Immature natural killer cell (primary cell): ENCODE measurements at regions not wholly inside any gene's neighbourhood (a gene's known extent, or its start where the extent isn't known, plus 50 kb on each side); places are given as distances from the start of the nearest gene placed in this dataset.

Experiments used
- DNase-seq, 3 donors: peaks; one replicate each; pipeline ENCODE4 v3.0.0; 2022; ENCODE audit warnings: mixed read lengths in 1 of 3
- H3K27ac Mint-ChIP-seq, 6 donors: one replicate each; pipeline ENCODE4 v1.8.0; 2020; ENCODE audit warnings: mixed read lengths in 6 of 6, mild to moderate bottlenecking in 5 of 6, inconsistent platforms in 4 of 6, moderate library complexity in 3 of 6
- H3K27me3 Mint-ChIP-seq, 3 donors: one replicate each; pipeline ENCODE4 v1.8.0; 2020 to 2021; ENCODE audit warnings: low read depth in 3 of 3, mild to moderate bottlenecking in 3 of 3, mixed read lengths in 3 of 3, moderate library complexity in 3 of 3, inconsistent platforms in 1 of 3
- H3K36me3 Mint-ChIP-seq, 3 donors: one replicate each; pipeline ENCODE4 v1.8.0; 2020; ENCODE audit warnings: mixed read lengths in 3 of 3, inconsistent platforms in 2 of 3, mild to moderate bottlenecking in 2 of 3
- H3K4me1 Mint-ChIP-seq, 2 donors: one replicate each; pipeline ENCODE4 v1.8.0; 2020; ENCODE audit warnings: inconsistent platforms in 2 of 2, mild to moderate bottlenecking in 2 of 2, mixed read lengths in 2 of 2, moderate library complexity in 1 of 2
- H3K4me3 Mint-ChIP-seq, 5 donors: one replicate each; pipeline ENCODE4 v1.8.0; 2020; ENCODE audit warnings: mild to moderate bottlenecking in 5 of 5, mixed read lengths in 5 of 5, inconsistent platforms in 3 of 5, moderate library complexity in 3 of 5
- H3K9me3 Mint-ChIP-seq, 6 donors: one replicate each; pipeline ENCODE4 v1.8.0; 2020; ENCODE audit warnings: mild to moderate bottlenecking in 6 of 6, mixed read lengths in 6 of 6, inconsistent platforms in 4 of 6, moderate library complexity in 3 of 6

DNA sequence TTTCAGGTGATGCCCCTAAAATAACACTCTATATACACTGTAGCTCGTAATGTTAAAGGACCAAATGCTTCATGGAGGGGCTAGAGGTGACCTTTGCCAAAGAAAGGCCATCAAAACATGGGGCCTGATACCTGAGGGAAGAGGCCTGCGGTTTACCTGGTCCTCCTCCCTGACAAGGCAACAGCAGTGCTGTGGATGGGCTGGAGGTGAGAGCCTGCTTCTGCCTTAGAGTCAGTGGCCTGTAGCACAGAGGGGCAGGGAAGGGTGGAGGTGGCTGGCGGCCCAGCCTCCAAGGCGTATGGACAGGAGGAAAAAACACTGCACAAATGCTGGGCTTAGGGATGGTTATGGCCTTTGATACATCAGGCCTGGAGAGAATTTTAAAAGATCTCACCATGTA is 137.8 kb upstream of the USP38 start:
- no peak overlapping the region for H3K4me3 Mint-ChIP-seq

GRCh38 chr4:143054971-143055370 is 129.7 kb upstream of the USP38 start:
- Mint-ChIP-seq H3K27me3 (peaks cover 0 to 3% (median 0%) of the 10 kb centered on the region in 3 donors), H3K27ac (no peak overlapping the region), H3K9me3 (peaks cover 0 to 11% (median 4%) of the 10 kb centered on the region in 6 donors), H3K4me1 (no peaks in the 10 kb centered on the region), H3K36me3 (peaks cover 0 to 4% (median 0%) of the 10 kb centered on the region in 3 donors), H3K4me3 (no peak overlapping the region)
- DNase-seq, result no peak

More for the DNA sequence above, 137.8 kb upstream of the USP38 start:
- DNase-seq, result no peak
- Mint-ChIP-seq H3K4me1 (no peaks in the 10 kb centered on the region), H3K36me3 (peaks cover 0 to 4% (median 0%) of the 10 kb centered on the region in 3 donors), H3K9me3 (peaks cover 0 to 5% (median 2%) of the 10 kb centered on the region in 6 donors), H3K27ac (no peak overlapping the region), H3K27me3 (peaks cover 0 to 2% (median 1%) of the 10 kb centered on the region in 3 donors)

GRCh38 chr4:143055997-143056396 is 128.7 kb upstream of the USP38 start:
- no peak for DNase-seq
- H3K4me1 Mint-ChIP-seq, result no peaks in the 10 kb centered on the region
- H3K27me3 Mint-ChIP-seq, result peaks cover 0 to 3% (median 0%) of the 10 kb centered on the region in 3 donors

GRCh38 chr4:143071351-143071750 is 113.4 kb upstream of the USP38 start:
- Mint-ChIP-seq H3K36me3 (peaks cover 0 to 4% (median 0%) of the 10 kb centered on the region in 3 donors), H3K4me1 (no peaks in the 10 kb centered on the region), H3K27me3 (no peaks in the 10 kb centered on the region), H3K9me3 (peaks cover 0 to 25% (median 6%) of the 10 kb centered on the region in 6 donors), H3K27ac (no peak overlapping the region), H3K4me3 (no peak overlapping the region)
- DNase-seq, result no peak

More at GRCh38 chr4:143055997-143056396, 128.7 kb upstream of the USP38 start:
- Mint-ChIP-seq H3K36me3 (peaks cover 0 to 4% (median 0%) of the 10 kb centered on the region in 3 donors), H3K27ac (no peak overlapping the region), H3K9me3 (peaks cover 0 to 11% (median 4%) of the 10 kb centered on the region in 6 donors), H3K4me3 (no peak overlapping the region)

DNA sequence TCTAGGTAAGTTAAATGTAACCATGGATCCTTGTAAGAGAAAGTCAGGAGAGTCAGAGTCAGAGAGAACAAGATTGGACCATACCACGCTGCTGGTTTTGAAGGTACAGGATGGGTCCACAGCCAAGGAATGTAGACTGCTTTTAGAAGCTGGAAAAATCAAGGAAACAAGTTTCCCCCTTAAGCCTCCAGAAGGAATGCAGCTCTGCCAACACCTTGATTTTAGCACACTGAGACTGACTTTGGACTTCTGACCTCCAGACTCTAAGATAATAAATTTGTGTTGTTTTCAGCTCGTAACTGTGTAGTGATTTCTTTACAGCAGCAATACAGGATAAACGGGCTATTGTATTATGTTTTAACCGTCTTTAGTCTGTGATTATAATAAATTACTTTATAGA is 108.0 kb upstream of the USP38 start:
- Mint-ChIP-seq H3K4me1 (no peaks in the 10 kb centered on the region), H3K36me3 (no peaks in the 10 kb centered on the region), H3K9me3 (peaks cover 0 to 5% (median 1%) of the 10 kb centered on the region in 6 donors), H3K4me3 (no peak overlapping the region), H3K27me3 (no peaks in the 10 kb centered on the region), H3K27ac (no peak overlapping the region)
- DNase-seq, result no peak

DNA sequence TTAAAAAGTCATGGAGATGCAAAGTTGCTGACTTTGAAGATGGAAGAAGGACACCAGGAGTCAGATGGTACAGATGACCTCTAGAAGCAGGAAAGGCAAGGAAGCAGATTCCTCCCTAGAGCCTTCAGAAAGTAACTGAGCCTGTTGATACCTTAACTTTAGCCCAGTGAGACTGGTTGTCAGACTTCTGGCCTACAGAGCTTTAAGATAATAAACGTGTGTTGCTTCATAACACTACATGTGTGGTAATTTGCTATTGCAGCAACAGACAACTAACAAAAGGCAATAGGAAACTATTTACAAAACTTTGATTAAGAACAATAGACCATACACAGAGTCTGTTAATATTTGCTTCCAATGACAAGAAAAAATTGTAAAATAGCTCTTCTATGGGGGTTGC is 102.0 kb upstream of the USP38 start:
- H3K36me3 Mint-ChIP-seq, result no peaks in the 10 kb centered on the region

DNA sequence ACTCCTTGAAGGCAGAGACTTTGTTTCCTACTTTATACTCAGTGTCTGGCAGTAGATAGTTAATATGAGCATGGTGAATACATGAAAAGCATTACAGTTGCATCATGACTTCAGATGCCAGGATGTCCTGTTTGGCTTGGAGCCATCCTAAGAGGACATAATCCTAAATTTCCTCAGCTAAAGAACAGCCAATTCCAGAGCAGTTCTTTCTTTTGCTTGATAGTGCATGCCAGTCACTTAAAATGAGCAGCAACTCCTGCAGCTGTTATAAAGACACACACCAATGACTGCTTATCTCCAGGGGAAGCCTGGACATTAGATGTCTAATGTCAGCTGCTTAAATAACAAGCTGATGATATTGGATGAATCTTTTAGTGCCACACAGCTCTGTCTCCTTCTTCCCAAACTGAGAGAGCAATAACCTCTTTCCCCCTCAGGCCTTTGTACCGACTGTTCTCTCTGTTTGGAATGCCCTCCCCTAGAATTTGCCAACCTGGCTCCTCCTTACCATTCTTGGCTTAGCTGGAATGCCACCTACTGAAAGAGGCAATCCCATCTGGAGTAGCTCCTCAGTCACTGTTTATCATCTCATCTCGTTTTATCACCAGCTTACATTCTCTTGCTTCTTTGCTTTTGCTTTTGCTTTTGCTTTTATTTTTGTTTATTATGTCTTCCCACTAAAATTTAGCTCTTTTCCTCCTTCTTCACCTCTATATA is 100.8 kb upstream of the USP38 start:
- no peaks in the 10 kb centered on the region for H3K27me3 Mint-ChIP-seq
- H3K4me3 Mint-ChIP-seq, result no peak overlapping the region
- no peak for DNase-seq
- no peak overlapping the region for H3K27ac Mint-ChIP-seq
- no peaks in the 10 kb centered on the region for H3K36me3 Mint-ChIP-seq
- H3K4me1 Mint-ChIP-seq, result no peaks in the 10 kb centered on the region
- H3K9me3 Mint-ChIP-seq, result peaks cover 0 to 3% (median 0%) of the 10 kb centered on the region in 6 donors

More for the DNA sequence above, 102.0 kb upstream of the USP38 start:
- Mint-ChIP-seq H3K9me3 (peaks cover 0 to 2% (median 0%) of the 10 kb centered on the region in 6 donors), H3K4me1 (no peaks in the 10 kb centered on the region), H3K27me3 (no peaks in the 10 kb centered on the region), H3K4me3 (no peak overlapping the region), H3K27ac (no peak overlapping the region)
- DNase-seq, result no peak

DNA sequence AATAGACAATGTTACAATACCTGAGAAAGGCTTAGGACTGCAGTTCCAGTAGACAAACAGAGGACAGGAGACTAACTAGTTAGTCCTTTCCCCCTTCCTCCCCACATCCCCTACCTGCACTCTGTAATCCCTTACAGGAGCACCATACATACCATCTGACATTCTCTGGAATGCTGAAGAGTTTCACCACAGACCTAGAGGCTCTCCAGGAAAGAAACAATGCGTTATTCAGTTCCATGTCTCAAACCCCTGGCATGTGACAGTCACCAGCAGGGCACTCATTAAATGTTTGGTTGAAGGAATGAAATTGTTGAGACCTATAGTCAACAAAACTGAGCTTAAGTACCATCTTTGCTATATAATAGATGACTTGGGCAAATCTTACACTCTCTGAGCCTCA is 100.2 kb upstream of the USP38 start:
- Mint-ChIP-seq H3K9me3 (peaks cover 0 to 4% (median 0%) of the 10 kb centered on the region in 6 donors), H3K27ac (no peak overlapping the region), H3K4me3 (no peak overlapping the region), H3K36me3 (no peaks in the 10 kb centered on the region), H3K4me1 (no peaks in the 10 kb centered on the region), H3K27me3 (no peaks in the 10 kb centered on the region)
- DNase-seq, result no peak

DNA sequence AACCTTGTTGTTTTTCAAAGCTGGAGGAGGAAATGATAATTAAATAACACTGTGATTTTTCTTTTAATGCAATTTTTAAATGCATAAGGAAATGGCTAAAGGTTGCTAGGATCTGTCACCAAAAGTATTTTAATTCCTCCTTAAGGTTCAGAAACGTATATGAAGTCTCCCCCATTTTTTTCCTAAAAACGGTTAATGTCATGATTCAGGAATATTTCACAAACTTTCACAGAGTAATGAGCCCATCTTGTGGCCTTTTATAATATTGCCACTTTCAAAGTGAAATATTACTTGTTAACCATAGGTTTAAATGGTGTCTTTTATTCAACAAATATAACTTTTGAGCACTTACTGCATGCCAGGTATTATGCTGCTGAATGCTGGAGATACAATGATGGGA is 99.5 kb upstream of the USP38 start:
- Mint-ChIP-seq H3K4me1 (no peaks in the 10 kb centered on the region), H3K4me3 (no peak overlapping the region), H3K9me3 (peaks cover 0 to 2% (median 0%) of the 10 kb centered on the region in 6 donors), H3K27me3 (no peaks in the 10 kb centered on the region), H3K27ac (no peak overlapping the region), H3K36me3 (no peaks in the 10 kb centered on the region)
- no peak for DNase-seq

- peaks cover 0 to 2% (median 0%) of the 10 kb centered on the region in 3 donors for H3K27me3 Mint-ChIP-seq
- H3K27ac Mint-ChIP-seq, result no peak overlapping the region
- H3K36me3 Mint-ChIP-seq, result no peaks in the 10 kb centered on the region
- no peak for DNase-seq
- H3K4me1 Mint-ChIP-seq, result no peaks in the 10 kb centered on the region
- peaks cover 0 to 4% (median 0%) of the 10 kb centered on the region in 6 donors for H3K9me3 Mint-ChIP-seq
- no peak overlapping the region for H3K4me3 Mint-ChIP-seq
Measured at GRCh38 chr4:143085659-143086058, 99.1 kb upstream of the USP38 start.

DNA sequence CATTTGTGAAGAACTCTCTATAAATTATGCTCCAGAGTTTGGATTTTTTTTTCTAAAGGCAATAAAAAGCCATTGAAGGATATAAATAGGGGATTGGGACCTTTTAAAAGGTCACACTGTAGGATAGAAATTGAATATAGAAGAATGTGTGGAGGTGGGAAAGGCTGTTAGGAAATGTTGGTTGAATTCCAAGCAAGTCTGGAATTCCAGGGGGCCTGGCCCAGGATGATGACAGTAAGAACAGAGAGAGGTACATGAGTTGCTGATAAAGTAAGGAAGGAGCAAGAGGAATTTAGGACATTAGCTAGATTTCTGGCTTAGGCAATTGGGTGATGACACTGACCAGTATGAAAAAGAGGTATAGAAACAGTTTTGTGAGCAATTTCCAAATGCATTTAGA is 95.4 kb upstream of the USP38 start:
- no peak overlapping the region for H3K4me3 Mint-ChIP-seq
- H3K9me3 Mint-ChIP-seq, result peaks cover 0 to 6% (median 0%) of the 10 kb centered on the region in 6 donors
- H3K27ac Mint-ChIP-seq, result no peak overlapping the region
- no peaks in the 10 kb centered on the region for H3K36me3 Mint-ChIP-seq
- H3K4me1 Mint-ChIP-seq, result no peaks in the 10 kb centered on the region
- peaks cover 0 to 2% (median 0%) of the 10 kb centered on the region in 3 donors for H3K27me3 Mint-ChIP-seq
- DNase-seq, result no peak

DNA sequence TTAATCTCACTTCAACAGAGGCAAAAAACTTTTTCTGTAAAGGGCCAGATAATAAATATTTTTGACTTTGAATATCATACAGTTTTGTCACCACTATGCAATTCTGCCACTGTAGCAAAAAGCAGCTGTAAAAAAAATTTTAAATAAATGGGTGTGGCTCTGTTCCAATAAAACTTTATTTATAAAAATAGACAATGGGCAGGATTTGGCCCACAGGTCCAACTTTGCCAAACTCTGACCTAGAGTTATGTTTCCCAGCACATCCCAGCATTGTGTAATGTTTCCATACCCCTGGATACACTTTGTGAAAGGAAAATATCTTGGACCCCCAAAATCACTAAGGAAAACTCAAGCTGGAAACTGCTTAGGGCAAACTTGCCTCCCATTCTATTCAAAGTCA is 94.9 kb upstream of the USP38 start:
- Mint-ChIP-seq H3K4me1 (no peaks in the 10 kb centered on the region), H3K4me3 (no peak overlapping the region), H3K9me3 (peaks cover 0 to 6% (median 0%) of the 10 kb centered on the region in 6 donors), H3K36me3 (no peaks in the 10 kb centered on the region), H3K27me3 (peaks cover 0 to 2% (median 0%) of the 10 kb centered on the region in 3 donors), H3K27ac (no peak overlapping the region)
- DNase-seq, result no peak

DNA sequence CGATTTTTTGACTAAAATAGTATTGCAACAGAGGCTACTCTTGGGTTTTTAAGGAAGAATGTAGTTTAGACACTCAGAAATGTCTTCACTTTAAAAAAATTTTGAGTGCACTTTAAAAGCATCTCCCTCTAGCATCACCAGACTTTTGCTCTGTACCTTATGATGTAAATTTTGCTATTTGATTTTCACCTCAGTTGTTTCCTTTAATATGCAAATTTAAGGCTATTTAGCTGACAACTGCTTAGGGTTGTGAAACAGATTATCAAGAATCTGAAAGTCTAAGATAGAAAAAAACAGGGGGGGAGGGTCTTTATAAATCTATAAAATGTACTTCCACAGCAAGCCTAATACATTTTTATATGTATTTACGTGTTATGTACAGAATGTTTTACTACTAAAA is 92.9 kb upstream of the USP38 start:
- peaks cover 0 to 4% (median 3%) of the 10 kb centered on the region in 3 donors for H3K36me3 Mint-ChIP-seq
- peaks cover 0 to 9% (median 0%) of the 10 kb centered on the region in 6 donors for H3K9me3 Mint-ChIP-seq
- H3K27me3 Mint-ChIP-seq, result peaks cover 0 to 2% (median 0%) of the 10 kb centered on the region in 3 donors
- no peak for DNase-seq
- H3K4me1 Mint-ChIP-seq, result no peaks in the 10 kb centered on the region
- no peak overlapping the region for H3K27ac Mint-ChIP-seq
- no peak overlapping the region for H3K4me3 Mint-ChIP-seq

DNA sequence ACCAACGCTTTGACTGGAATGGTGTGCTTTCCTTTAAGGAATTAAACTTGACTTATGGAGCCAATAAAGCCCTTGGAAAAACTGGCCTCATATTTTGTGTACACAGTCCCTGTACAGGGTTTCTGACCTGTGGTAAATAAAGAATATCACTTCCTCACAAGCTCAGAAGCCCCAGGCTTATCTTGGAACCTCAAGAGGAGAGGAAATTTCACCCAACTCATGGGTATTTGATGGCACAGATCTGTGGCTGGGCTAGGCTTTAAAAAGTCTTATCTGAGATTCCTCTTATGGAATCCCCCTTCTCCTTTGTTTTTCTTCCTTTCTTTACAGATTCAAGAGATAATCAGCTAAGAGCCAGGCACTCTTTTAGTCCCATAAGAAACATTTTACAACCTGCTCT is 89.3 kb upstream of the USP38 start:
- no peak overlapping the region for H3K27ac Mint-ChIP-seq
- H3K9me3 Mint-ChIP-seq, result peaks cover 0 to 11% (median 0%) of the 10 kb centered on the region in 6 donors
- no peak for DNase-seq
- H3K4me1 Mint-ChIP-seq, result no peaks in the 10 kb centered on the region
- peaks cover 0 to 3% (median 2%) of the 10 kb centered on the region in 3 donors for H3K27me3 Mint-ChIP-seq
- no peak overlapping the region for H3K4me3 Mint-ChIP-seq
- H3K36me3 Mint-ChIP-seq, result peaks cover 0 to 4% (median 3%) of the 10 kb centered on the region in 3 donors
